ENCODE measurements at regions not wholly inside any gene's neighbourhood (a gene's known extent, or its start where the extent isn't known, plus 50 kb on each side); places are given as distances from the start of the nearest gene placed in this dataset.
"Not testable (repeated sequence)": the region's sequence is repeated elsewhere in the genome, so short reads cannot be mapped to it uniquely, and the experiment has no call there.

- DNase-seq (ENCODE audit: low read depth): no peak
Observed at GRCh38 chr1:213782941-213783672, 204.7 kb upstream of the PROX1 start.

- DNase-seq (ENCODE audit: low read depth): no peak
Observed at GRCh38 chr1:213783893-213784292, 203.9 kb upstream of the PROX1 start.

GRCh38 chr1:213786683-213787082 is 201.1 kb upstream of the PROX1 start:
- DNase-seq (ENCODE audit: low read depth): no peak

GRCh38 chr1:213790565-213790964 is 197.2 kb upstream of the PROX1 start:
- DNase-seq (ENCODE audit: low read depth): no peak

- DNase-seq (ENCODE audit: low read depth): no peak
Observed at GRCh38 chr1:213793482-213794067, 194.2 kb upstream of the PROX1 start.

- DNase-seq (ENCODE audit: low read depth): no peak
Observed at GRCh38 chr1:213796525-213796924, 191.2 kb upstream of the PROX1 start.

GRCh38 chr1:213808288-213808687 is 179.5 kb upstream of the PROX1 start:
- DNase-seq (ENCODE audit: low read depth): not testable (repeated sequence)

GRCh38 chr1:213817156-213817555 is 170.6 kb upstream of the PROX1 start:
- DNase-seq (ENCODE audit: low read depth): no peak

- DNase-seq (ENCODE audit: low read depth): no peak
Observed at GRCh38 chr1:213820362-213821149, 167.2 kb upstream of the PROX1 start.

GRCh38 chr1:213821175-213821942 is 166.4 kb upstream of the PROX1 start:
- no peak for DNase-seq (ENCODE audit: low read depth)

GRCh38 chr1:213821943-213822334 is 165.8 kb upstream of the PROX1 start:
- no peak for DNase-seq (ENCODE audit: low read depth)

- no peak for DNase-seq (ENCODE audit: low read depth)
Observed at GRCh38 chr1:213826891-213827290, 160.9 kb upstream of the PROX1 start.

- DNase-seq (ENCODE audit: low read depth): no peak
Observed at GRCh38 chr1:213828867-213829266, 158.9 kb upstream of the PROX1 start.

- no peak for DNase-seq (ENCODE audit: low read depth)
Observed at GRCh38 chr1:213829780-213830179, 158.0 kb upstream of the PROX1 start.

- DNase-seq (ENCODE audit: low read depth): no peak
Observed at GRCh38 chr1:213830371-213830770, 157.4 kb upstream of the PROX1 start.

- no peak for DNase-seq (ENCODE audit: low read depth)
Observed at GRCh38 chr1:213840575-213840974, 147.2 kb upstream of the PROX1 start.

GRCh38 chr1:213844632-213845031 is 143.1 kb upstream of the PROX1 start:
- DNase-seq (ENCODE audit: low read depth): no peak

GRCh38 chr1:213852107-213852506 is 135.7 kb upstream of the PROX1 start:
- DNase-seq (ENCODE audit: low read depth): no peak

- DNase-seq (ENCODE audit: low read depth): no peak
Observed at GRCh38 chr1:213858581-213858980, 129.2 kb upstream of the PROX1 start.

GRCh38 chr1:213861841-213862240 is 125.9 kb upstream of the PROX1 start:
- no peak for DNase-seq (ENCODE audit: low read depth)

- DNase-seq (ENCODE audit: low read depth): no peak
Observed at GRCh38 chr1:213864091-213864490, 123.7 kb upstream of the PROX1 start.

- DNase-seq (ENCODE audit: low read depth): no peak
Observed at GRCh38 chr1:213868482-213868881, 119.3 kb upstream of the PROX1 start.
